HG02642 (cell line): ENCODE measurements at regions not wholly inside any gene's neighbourhood (a gene's known extent, or its start where the extent isn't known, plus 50 kb on each side); places are given as distances from the start of the nearest gene placed in this dataset.

Experiments
- ATAC-seq: cut with Tn5 transposase; IDR thresholded peaks from one replicate; pipeline ENCODE4 v1.9.1; 2021; ENCODE audit warnings: mild to moderate bottlenecking; ENCODE audit not compliant: unreplicated experiment, poor library complexity

DNA sequence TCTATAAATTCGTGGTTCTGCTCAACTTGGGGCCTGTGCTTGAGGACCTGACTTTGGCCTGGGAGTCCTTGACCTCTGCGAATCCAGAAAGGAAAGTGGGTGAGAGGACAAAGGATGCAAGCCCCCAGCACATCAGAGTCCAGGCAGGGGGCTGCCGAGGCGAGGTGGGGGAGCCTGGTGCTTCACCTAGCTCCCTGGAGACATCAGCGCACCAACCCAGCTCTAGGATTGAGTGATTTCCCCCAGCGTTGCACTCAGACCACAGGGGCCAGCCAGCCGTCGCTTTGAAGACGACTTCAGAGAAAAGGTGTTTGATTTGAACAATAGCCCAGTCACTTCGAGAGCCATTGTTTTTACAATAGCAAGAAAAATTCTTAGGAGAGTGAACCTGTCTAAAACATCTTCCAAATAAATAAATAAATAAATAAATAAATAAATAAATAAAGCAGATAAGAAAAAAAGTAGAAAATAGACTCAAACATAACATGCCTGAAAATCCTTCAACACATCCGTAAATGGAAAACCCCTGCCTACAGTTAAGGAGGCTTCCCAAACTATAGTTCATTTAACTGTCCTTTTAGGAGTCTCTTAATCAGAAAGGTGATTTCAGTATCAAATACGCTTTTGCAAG is 180.9 kb downstream of the RBFOX3 start:
- ATAC-seq: no peak

DNA sequence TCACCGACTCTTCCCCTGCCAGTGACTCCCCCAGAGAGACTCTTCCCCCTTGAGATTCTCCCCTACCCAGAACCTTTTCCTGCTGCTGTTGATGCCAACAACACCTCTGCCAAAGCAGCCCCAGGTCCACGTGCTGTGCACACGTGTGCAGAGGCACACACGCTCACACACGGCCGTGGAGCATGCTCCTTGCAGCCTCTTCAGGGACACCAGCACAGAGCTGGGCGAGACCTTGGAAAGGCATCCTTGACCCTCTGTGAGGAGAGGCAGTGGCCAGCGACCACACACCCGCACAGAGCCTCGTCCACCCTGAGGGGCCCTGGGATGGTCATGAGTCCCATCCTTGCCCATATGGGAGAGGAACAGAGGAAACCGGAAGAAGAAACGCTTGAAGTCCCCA is 181.9 kb downstream of the RBFOX3 start:
- no peak for ATAC-seq

DNA sequence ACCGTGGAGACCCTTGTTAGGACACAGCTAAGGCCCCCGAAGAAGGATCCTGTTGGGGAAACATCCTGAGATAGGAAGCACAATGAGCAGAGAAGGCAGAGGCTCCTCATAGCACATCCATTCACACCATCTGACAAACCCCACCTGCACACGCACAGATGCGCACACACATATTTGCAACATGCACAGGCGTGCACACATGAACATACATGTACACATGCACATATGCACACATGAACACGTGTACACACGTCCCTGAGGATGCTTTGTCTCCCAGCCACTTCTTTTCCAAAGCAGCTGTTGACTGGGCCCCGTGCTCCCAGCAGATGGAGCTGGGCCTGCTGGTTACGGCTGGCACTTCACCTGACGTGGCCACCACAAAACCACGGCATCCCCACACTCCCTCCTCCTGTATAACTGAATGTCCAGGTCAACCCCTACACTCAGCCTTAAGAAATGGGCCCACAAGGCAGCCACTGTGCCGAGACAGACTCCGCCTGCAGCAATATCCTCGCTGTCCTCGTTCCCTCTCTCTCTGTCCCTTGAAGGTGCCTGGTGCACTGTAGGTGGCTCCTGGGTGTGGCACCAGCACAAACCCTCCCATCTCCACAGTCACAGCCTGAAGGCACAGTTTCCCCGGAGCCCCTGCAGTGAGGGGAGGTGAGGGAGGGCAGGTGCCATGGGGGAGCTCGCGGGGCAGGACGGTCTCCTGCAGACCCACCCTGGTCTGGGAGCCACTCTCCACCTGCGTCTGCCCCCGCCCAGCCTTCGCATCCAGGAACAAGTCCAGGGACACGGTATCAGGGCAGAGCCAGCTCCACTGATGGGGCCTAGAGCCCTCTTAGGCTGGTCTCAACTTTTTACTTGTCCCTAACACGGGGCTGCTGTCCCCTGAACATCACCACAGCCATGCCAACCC is 183.0 kb downstream of the RBFOX3 start:
- no peak for ATAC-seq

DNA sequence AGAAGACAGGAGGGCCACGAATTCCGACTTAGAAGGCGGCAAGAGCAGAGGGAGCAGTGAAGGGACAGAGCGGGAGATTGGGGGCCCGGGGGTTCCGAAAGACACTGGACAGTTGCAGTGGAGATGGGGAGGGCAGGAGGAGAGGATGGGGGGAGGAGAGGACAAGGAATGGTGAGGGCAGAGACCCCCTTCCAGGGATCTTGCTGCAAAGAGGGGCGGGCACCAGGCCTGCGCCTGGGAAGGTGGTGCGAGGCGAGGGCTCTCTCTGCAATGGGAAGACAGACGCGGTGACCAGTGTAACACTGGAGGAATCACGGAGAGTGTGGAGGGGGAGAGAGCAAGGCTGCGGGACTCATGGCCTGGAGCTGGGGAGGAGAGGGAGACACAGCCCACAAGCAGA is 185.2 kb downstream of the RBFOX3 start:
- no peak for ATAC-seq

DNA sequence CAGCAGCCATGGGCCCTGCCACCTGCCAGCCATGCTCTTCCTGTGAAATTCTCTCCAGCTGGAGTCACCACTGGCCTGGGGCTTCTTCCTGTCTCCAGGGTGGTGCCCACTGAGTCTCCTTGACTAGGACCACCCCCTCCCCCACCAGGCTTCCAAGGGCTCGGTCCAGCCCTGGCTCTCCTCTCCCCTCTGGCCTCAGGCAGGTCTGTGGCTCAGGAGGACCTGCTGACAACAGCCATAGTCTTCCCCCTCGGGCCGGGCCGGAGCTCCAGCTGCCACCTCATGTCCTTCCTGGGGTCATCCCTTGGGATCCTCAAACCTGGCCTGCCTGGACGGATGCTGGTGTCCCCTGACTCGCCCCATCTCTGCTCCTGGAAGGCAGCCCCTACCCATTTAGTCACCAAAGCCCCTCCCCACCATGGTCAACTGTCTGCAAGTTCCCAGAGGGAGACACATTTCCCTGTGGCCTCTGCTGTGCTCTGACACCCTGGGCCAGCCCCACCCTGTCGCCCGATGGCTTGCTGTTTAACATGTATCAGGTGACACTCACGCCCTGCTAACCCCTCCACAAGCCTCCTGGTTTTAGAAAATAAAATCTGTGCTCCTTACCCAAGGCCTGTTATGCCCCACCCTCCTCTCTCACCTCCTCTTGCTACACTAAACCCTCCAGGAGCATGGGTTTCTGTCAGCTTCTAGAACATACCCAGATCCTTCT is 186.2 kb downstream of the RBFOX3 start:
- ATAC-seq: no peak

DNA sequence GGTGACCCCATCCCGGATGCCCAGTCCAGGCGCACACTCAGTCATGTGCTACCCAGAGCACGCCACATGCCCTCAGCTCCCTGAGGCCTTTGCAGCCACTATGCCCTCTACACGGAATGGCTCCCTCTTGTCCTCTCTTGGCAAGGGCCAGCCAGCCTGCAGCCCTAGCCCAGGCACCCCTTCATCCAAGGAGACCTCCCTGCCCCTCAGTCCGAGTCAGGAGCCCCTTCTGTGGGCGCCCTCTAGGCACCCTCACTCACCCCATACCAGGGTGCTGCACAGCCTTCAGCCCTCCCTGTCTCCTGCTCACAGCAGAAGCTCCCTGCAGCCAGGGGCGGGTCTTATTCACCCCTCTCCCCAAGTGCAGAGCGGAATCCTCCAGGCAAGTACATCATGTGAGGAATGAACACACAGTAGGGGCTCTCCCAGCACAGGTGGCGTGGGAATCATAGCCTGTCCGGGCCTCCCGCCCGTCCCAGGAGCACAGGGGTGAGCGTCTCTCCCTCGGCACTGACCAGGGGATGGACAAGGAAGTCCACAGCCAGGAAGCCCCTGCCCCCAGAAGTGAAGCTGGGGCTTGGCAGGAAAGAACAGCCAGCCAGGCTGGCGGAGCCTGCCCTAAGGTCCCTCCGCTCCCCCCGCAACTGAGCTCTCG is 186.9 kb downstream of the RBFOX3 start:
- ATAC-seq: no peak

DNA sequence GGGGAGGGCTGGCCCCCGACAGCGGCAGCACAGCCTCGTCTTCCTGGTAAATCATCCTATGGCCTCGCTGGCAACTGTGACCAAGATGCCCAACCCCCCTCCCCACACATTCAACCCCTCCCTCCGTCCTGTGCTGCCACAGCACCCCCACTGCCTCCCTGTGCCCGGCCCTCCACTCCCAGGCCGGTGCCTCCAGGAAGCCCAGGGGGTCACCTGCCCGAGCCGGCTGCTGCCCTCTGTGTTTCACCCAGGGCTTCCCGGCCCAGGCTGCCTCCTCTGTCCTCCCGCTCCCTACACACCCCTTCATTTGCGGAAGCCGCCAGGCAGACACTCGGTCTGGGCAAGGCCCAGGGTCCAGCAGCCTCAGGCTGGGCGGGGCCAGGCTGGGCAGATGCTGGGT is 188.6 kb downstream of the RBFOX3 start:
- no peak for ATAC-seq

DNA sequence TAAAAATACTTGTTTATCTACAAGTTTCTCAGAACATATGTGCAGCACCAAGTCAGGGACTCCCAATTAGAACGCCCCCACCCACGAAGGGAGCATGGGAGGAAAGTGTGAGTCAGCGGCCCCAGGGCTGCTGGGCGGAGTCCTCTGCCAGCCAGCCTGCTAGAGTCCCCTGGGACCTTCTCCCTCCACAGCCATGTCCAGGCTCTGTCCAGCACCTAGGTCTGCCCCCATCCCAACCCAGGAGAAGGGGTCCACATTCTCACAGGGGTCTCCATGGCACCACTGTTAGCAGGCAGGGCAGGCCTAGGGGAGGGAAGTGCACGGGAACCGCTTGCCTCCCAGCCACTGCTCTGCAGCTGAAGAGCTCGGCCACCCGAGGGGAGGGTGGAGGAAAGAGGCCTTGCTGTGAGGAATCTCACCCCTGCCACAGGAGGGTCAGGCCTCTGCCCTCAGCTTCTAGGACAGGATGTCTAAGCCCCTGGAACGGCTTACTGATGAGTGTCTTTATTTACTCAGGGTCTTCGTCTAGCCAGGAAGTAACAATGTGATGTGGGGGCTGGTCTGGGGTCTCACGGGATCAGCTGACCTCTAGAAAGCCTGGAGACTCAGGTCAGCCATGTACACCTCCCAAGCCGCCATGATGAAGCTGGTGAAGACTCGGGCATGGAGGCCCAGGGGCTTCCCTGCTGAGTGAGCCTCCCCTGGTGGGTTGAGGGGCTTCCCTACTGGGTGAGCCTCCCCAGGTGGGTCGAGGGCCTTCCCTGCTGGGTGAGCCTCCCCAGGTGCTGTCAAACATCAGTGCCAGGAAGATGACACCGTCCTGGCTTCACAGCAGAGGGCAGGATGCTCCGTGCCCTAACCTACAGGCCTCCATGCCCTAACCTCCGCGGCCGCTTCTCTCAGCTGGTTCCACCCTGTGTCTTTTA is 190.3 kb downstream of the RBFOX3 start:
- ATAC-seq: no peak

DNA sequence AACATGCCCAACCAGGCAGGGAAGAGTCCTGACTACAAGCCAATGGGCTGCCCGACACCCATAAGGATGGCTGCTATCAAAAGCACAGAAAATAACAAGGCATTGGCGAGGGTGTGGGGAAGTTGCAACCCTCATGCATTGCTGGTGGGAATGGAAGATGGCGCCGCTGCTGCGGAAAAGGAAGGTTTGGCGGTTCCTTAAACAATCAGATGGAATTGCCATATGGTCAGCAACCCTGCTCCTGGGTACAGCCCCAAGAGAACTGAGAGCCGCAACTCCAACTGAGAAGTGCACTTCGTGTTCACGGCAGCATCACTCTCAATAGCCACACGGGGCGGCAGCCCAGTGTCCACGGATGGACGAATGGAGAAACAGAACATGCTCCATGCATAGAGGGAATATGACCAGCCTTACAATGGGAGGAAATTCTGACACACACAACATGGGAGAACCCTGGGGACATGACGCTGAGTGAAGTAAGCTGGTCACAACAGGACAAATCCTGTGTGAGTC is 193.3 kb downstream of the RBFOX3 start:
- no peak for ATAC-seq

DNA sequence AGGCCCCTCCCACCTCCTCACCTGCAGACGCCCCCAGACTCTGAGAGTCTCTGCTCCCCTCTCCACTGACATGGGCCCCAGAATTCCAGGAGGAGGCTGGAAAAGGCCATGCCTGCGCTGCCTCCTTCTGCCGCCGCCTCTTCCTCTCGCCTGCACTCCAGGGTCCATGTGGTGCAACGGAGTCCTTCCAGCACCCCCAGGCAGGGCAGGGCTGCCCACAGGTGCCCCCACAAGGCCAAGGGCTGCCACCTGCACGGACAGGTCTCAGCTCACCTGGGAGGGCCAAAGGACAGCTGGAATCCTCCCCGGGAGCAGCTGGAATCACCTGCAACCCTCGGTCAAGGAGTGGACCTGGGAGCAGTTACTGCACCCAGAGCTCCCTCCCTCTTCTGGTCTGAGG is 194.9 kb downstream of the RBFOX3 start:
- no peak for ATAC-seq

DNA sequence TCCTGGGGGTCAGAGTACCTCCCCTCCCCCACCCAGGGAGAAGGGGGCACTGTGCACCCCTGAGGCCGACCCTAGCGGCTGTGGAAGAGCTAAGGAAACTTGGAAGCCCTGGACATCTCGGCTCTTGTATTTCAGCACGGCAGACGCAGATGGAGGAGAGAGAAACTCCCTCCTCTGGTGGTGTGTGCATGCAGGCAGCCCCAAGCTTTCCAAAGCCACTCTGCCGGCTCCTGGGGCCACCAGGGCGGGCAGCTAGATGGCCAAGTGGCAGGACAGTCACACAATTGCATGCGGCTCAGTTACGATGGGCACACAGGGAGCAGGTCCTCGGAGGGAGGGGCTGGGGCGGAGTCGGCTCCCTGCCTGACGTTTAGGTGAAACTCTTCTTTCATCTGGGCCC is 195.5 kb downstream of the RBFOX3 start:
- no peak for ATAC-seq

DNA sequence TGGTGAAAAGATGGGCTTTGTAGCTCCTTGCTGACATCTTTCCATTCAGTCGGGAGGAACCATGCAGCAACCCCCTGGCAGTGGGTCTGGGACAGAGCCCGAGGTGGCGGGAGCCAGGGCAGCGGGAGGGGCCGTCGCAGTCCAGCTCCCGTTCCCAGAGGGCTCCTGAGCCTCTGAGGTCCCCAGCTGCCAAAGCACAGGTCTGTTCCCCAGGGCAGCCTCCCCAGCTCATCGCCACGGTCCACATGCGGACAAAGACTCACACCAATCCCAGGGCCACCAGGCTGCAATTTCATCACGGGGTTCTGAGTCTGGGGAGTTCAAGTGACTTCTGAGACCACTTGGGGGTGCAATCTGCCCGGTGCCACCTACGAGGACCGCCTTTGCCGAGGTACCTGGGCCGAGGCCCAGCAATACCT is 196.0 kb downstream of the RBFOX3 start:
- no peak for ATAC-seq

DNA sequence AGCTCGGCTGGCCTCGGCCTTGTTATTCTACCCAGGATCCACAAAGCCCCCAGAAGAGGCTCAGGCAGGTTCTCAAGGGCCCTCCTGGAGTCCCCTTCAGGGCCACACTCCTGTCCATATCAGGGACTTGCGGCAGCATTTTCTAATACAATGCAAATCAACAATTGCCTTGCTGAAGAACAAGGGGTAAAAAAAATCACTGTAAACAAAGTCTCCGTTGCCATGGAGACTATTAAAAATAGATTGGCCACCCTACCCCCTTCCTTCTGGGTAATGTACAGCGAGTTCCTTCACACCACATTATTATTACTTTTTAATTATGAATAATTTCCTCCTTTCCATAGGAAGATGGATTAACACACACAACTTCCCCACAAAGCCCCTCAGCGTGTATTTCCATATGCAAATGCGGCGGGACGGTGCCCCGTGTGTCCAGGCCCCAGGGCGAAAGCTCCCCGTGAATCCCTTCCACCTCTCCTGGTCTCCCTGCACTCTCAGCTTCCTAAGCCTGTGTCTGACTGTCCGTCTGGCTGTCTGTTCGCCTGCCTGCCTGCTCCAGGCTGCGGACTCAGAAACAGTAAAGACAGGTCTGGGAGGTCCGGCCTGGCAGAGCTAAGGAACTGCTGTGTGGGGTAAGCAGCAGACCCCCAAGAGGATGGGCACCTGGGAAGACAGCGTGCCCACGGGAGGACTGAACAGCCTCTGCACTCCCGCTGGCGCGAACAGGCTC is 196.6 kb downstream of the RBFOX3 start:
- ATAC-seq: no peak

DNA sequence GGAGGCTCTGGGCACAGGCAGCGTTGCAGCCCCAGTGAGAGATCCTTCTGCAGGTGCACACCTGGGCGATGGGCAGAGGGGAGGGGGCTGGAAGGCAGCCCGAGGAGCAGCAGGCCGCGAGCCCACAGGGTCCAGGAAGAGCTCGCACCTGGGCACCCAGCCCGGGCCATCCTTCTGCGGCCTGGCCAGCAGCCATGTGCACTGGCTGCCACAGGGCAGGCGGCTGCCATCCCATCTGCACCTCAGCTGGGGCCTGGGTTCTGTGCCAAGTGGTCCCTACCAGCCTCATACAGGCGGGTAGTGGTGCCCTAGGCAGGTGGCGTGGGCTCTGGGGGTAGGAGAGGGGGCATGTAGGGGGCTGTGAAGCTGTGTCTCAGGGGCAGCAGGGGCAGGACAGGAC is 197.2 kb downstream of the RBFOX3 start:
- no peak for ATAC-seq

DNA sequence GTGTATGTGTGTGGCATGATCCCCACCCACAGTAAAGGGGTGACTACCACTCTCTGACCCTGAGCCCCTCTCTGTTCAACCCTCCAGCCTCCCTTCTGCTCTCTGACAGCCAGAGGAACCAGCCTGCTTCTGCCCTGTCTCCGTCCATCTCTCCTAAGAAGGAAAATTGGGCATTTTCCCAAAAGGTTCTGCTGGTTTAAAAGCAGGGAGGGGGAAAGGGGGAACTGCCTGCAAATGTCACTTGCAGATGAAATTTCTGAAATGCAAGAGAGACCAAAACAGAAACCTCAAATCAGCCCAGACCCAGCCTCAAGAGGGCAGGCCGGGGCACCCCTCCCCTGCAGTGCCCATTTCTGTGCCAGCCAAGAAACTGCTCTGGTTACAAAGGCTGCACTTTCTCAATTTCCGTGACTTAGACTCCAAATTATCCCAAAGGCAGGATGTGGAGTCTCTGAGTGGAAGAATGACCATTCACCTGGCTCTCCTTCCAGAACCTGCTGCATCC is 197.9 kb downstream of the RBFOX3 start:
- ATAC-seq: no peak

DNA sequence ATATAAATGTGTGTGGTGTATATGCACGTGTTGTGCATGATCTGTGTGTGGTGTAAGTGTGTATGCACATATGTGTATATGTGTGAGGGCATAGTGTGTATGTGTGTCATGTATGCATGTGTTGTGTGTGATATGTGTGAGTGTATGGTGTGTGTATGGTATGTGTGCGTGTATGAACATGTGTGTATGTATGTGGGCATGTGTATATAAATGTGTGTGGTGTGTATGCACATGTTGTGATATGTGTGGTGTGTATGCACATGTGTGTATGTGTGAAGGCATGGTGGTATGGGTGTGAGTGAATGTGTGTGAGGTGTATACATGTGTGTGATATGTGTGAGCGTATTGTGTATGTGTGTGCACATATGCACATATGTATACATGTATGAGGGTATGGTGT is 198.7 kb downstream of the RBFOX3 start:
- no peak for ATAC-seq

DNA sequence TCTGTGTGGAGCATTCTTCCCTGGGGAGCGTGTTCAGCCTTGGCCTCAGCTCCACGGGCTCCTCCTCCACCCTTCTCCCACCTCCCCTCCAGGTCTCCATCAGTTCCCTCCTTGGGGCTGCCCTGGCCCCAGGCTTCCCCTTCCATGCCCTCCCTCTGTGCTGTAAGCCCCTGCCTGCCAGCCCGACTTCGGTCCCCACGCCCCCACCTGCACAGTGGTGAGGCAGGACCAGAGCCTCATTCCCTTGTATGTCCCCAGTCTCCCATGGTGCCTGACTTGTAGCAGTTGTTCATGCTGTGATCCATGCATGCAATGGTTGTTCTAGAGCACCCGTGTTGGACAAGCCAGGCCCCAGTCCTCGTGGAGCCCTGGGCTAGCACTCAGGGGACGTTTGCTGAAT is 199.4 kb downstream of the RBFOX3 start:
- ATAC-seq: no peak

DNA sequence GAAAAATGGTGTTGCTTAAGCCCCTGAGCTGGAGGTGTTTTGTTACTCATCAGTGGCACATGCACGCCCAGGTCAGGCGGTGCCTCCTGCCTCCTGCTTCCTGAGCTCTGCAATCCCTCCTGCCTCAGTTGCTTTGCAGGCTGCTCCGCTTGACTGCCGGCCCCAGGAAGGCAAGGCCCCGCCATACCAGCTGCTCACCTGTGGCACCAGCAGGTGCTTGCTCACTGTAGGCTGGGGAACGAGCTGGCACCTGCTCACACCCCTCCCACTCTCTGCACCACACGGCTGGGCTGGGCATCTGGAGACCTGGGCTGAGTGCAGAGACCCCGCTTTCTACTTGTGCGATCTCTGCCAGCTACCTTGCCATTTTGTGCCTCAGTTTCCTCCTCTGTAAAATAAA is 200.2 kb downstream of the RBFOX3 start:
- ATAC-seq: no peak

DNA sequence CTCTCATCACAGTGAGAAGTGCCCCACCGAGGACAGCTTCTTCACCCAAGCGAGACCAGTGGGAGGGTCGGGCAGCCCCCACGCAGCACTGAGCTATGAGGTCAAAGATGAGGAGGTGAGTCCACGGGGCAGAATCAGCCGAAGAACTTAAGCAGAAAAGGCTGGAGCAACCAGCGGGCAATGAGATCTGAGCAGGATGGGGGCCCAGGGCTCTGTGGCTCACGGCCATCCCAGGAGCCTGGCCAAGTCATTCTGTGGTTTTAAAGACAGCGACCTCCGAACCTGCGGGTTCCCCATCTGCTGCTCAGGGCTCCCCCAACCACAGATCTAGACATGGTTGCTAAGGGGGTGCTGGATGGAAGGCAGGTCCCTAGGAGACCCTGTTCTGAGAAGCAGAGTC is 202.6 kb downstream of the RBFOX3 start:
- no peak for ATAC-seq
